Stimulated activated CD4-positive, alpha-beta T cell treated with anti-CD3 and anti-CD28 coated beads, Interleukin-1b, Interleukin-23, amount 100 ng/mL, for 24 hours (primary cell): ENCODE measurements at regions not wholly inside any gene's neighbourhood (a gene's known extent, or its start where the extent isn't known, plus 50 kb on each side); places are given as distances from the start of the nearest gene placed in this dataset.

Experiments
- DNase-seq, 4 experiments: peaks; one replicate each; pipeline ENCODE4 v3.0.0-alpha.2; 2020; ENCODE audit warnings: low read depth in 4 of 4, low spot score in 1 of 4

DNA sequence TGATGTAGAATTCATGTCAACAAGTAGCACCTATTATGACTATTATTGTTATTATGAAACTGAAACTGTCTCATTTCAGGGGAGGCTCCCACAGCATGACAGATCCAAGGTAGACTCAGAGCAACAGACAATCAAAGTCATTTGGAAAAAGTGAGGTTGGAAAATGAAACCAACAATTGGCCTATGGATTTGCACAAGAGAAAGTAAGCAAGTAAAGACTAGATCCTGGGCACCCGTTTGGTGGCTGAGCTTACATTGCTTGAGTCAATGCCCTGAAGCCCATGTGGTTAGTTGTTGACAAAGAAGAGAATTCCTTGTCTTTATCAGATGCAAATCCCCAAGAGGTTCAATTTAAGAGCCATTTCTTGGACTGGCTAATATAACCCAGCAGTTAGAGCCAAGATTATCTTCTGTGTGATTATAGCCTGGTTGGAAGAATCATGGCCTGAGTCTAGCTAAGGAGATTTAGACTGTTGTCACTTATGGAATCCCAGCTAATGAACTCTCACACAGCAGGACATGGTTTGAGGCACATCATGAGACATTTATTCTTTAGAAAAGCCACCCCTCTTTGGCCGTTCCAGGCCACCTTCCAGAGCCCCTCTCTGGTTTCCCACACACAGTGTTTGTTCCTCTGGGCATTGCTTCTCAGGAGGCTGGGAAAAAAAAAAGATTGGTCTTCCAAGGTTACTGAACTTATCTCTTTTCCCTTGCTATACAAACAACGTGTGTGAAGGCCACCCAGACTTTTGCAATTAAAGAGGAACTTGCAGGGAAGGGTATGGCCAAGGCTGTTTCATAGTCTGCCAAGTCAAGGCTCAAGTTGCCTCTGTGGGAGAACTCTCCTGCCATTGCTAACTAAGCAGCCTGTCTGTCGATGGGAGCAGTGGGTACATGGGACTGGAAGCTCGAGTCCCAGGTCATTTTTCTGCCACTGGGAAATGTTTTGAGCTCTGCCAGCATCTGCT lies 399.5 kb downstream of the ENC1 start:
- no peak for DNase-seq

- no peak for DNase-seq
These were observed 401.3 kb downstream of the ENC1 start for GRCh38 chr5:74239261-74239660.

DNA sequence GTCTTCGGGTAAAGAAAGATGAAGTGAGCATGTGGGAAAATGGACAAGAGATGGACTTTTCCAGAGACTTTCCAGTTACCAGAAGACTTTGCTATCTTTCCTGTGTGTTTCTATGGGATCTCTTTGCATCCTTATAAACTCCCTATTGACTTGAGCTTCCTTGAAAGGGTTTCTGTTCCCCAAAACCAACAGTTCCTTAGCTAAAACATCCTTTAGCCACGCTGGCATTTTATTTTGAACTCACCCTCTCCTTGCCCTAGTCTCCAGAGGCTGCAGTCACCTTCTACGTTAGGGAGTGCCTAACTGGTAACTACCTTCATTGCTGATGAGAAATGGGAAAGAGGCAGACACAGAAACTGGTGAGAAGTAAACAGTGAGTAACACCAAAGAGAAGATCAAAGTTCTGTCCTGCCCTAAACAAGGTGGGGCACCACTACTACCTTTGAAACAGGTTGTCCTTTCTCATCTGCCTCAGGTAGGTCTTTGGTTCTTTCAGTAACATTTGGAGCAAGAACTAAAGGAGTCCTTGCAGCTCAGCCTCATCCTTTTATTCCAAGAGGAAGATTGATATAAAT lies 402.9 kb downstream of the ENC1 start:
- DNase-seq, result no peak

GRCh38 chr5:74235552-74235951 lies 405.0 kb downstream of the ENC1 start:
- DNase-seq, result no peak

GRCh38 chr5:74233571-74233970 lies 407.0 kb downstream of the ENC1 start:
- DNase-seq, result no peak

GRCh38 chr5:74233091-74233490 lies 407.4 kb downstream of the ENC1 start:
- DNase-seq, result no peak

DNA sequence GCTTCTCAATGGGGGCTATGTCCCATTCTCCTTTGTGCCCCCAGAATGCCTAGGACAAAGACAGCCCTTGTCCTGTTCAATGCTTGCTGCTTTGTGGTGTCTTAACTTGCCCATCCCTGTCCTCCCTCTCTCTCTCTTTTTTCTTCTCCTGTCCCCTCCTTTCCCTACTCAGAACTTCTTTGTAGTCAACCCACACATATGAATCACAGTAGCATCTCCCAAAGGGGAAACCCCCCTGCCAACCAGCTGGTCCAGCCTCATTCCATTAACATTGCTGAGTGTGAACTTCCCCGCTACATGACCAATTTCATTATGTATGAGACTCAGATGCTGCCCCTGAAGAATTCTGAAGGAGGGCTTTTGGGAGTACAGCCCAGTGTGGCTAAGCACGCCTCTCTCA lies 408.3 kb downstream of the ENC1 start:
- DNase-seq, result no peak

GRCh38 chr5:74231697-74232096 lies 408.8 kb downstream of the ENC1 start:
- DNase-seq, result no peak

GRCh38 chr5:74226716-74227485 lies 413.6 kb downstream of the ENC1 start:
- DNase-seq, result no peak

DNA sequence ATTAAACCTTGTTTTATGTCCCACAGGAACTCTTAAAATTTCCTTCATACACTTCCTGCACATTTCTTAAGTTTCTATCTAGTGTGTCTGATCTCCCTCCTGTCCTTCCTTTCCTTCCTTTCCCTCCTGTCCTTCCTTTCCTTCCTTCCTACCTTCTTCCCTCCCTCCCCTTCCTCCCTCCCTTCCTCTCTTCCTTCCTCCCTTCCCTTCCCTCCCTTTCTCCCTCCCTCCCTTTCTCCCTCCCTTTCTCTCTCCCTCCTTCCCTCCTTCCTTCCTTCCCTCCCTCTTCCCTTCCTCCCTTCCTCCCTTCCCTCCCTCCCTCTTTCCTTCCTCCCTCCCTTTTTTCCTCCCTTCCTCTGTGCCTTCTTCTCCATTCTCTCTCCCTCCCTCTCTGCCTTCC lies 414.9 kb downstream of the ENC1 start:
- DNase-seq, result no peak

DNA sequence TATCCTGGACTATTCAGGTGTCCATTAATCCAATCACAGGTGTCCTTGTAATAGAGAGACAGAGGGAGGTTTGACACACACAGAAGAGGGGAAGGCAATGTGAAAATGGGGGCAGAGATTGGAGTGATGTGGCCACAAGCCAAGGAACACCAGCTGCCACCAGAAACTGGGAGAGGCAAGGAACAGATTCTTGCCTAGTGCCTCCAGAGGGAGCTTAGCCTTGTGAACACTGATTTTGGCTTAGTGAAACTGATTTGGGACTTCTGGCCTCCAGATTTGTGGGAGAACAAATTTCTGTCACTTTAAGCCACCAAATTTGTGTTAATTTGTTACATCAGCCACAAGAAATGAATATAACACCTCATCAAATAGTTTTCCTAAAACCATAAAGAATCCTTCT lies 416.2 kb downstream of the ENC1 start:
- DNase-seq, result no peak

- DNase-seq, result no peak
These were observed 417.7 kb downstream of the ENC1 start for GRCh38 chr5:74222806-74223205.

DNA sequence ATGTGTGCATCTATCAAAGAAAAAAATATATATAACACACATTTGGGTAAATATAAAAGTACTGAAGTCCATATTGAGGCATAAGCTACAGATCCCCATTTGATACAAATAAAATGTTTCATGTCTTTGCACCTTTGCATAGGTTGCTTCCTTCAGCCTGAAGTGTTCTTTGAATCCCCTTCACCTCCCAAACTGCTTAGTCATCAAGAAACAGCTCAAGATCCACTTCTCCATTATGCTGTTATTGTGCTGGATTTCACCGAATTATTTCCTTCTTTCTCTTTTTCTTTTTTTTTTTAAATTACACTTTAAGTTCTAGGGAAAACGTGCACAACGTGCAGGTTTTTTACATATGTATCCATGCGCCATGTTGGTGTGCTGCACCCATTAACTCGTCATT lies 419.1 kb downstream of the ENC1 start:
- DNase-seq, result no peak

DNA sequence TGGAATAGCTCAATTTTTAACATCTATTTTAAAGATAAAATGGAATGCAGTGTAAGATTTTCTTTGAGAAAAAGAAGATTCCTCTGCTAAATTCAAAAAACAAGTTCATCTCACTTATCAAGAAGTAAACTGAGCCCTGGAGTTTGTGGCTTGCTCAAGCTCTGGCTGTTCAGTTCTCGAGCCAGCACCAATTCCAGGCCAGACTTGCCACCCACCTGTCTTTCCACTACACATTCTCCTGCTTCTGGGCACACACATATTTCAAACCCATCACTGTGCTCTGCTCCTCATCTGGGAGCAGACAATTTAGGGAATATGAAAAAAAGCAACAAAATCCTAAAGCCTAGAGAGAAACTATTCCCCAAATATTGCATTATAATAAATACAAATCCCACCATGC lies 424.5 kb downstream of the ENC1 start:
- no peak for DNase-seq

DNA sequence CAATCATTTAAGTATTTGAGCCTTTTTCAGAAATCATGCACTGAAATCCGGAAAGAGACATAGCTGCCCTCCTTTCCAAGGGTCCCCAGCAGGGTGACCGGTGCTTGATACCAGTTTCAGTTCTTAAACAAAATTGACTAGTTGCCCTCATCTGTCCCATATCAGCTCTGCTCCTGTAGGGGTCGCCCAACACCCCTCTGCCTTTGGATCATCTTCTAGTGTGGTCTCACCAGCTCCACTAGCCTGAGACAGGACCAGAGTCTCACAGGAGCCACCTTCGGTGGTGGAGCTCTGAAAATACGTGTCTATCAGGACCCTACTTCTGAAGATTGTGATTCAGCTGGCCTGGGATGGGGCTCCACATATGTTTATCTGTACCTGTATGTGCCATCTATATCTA lies 428.2 kb downstream of the ENC1 start:
- no peak for DNase-seq

DNA sequence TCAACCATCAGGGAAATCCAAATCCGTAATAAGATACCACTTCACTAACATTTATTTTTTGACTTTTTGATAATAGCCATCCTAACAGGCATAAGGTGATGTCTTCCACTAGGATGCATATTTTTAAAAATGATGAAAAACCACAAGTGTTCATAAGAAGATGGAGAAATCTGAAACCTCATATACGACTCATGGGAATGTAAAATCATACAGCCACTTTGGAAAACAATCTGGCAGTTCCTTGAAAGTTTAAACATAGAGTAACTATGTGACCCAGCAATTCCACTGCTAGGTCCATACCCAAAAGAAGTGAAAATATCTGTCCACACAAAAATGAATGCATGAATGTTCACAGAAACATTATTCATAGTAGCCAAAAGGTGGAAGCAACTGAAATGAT lies 431.0 kb downstream of the ENC1 start:
- DNase-seq, result no peak

- DNase-seq, result no peak
These were observed 433.7 kb downstream of the ENC1 start for GRCh38 chr5:74206579-74207550.

DNA sequence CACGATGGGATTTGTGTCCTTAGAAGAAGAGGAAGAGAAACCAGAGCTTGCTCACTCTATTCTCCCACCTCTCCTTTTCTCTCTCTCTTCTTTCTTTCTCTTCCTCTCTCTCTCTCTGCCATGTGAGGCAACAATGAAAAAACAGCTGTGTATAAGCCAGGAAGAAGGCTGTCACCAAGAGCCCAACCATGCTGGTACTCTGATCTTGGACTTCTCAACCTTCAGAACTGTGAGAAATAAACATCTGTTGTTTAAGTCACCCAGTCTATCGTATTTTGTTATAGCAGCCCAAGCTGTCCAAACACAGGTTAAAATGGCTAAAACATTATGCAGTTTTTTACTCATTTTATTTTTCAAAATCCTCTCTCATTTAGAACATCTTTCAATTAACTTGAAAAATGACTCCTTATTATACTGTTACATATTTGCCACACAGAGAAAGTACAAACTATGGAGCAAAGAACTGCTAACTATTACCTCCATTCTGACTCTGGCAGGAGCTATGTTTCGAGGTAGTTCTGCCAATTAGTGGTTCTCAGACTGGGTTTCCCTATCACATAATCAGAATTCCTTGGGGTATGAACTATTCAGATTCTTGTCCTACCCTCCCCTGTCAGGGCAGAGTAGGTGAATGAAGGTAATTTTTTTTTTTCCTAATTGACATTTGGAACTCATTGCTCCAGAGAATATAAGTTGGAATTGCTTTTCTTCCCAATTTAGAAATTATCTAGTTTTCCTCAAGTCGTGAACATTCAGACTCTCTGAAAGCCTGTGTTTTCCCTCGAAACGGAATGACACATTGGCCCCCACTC lies 434.6 kb downstream of the ENC1 start:
- DNase-seq, result no peak

- no peak for DNase-seq
These were observed 439.0 kb downstream of the ENC1 start for GRCh38 chr5:74201334-74202081.
